Activated CD4-positive, CD25-positive, alpha-beta regulatory T cell treated with anti-CD3 and anti-CD28 coated beads, Interleukin-2, amount 50 U/mL, for 72 hours (primary cell): ENCODE measurements at regions not wholly inside any gene's neighbourhood (a gene's known extent, or its start where the extent isn't known, plus 50 kb on each side); places are given as distances from the start of the nearest gene placed in this dataset.
"Not testable (repeated sequence)": the region's sequence is repeated elsewhere in the genome, so short reads cannot be mapped to it uniquely, and the experiment has no call there.

Experiments used
- DNase-seq: peaks from one replicate; pipeline ENCODE4 v3.0.0; 2021

DNA sequence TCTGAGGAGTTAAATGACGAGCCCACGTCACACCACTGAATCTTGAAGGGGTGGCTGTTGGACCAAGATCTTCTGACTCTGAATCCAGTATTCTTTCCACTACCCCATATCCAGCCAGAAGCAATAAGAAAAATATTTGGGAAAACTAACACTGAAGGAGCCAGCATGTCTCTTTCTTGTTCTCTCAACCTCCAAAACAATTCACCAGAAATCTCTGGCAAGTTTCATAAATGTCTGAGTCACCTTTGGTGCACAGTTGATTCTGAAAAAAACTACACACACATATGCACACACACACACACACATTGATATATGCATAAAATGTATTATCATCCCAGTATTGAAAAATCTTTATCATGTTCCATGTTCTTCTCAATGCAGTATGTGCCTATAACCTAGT lies 104.3 kb upstream of the BLID start:
- no peak for DNase-seq

DNA sequence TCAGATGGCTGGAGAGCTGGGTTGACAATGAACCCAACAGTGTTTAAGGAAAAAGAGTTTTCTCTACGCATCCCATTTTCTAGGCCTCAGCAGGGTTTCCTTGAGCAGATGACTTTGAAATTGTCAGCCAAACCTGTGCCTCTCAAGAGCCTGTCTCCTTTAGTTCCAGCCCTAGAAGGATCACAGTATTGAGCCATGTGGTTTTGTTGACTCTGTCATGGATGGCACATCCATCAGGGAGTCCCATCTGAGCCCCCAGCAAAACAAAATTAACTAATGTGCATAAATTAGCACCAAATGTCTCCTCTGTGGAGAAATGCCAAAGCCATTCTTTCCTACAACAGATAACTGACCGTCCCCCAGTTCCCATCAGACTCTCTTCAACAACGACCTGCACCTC lies 103.8 kb upstream of the BLID start:
- no peak for DNase-seq

DNA sequence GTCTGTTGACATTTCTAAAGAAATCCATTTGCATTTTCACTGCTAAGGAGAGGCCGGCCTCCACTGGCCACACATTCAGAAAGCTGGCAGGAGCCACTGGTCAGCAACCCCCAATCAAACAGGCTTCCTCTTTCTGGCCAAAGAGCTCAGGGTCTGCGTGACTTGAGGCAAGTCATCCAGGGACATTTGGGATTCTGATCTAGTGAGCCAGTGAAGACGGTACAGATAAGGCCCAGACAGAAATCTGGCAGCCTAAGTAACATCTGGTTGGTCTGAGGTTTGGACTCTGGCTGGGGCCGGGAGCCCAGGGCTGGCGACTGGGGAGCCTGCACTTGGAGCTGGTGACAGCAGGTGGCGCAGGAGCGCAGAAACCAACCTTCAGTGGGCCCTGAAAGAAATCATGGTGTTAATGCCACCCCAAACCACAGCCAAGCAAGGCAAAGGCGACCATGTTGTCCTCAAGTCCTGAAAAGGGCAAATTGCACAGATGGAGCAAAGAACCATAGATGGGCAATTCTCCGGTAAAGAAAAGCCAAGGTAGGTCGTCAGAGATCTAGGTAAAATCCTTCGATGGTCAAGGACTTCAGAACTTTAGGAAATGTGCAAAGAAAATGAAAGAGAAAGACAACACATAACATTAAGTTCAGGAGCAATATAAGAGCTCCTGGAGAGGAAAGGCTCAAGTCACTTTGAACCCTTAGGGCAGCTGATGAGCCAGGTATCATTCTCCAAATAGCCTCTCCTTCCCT lies 99.4 kb upstream of the BLID start:
- peak; percentile 38 for DNase-seq

DNA sequence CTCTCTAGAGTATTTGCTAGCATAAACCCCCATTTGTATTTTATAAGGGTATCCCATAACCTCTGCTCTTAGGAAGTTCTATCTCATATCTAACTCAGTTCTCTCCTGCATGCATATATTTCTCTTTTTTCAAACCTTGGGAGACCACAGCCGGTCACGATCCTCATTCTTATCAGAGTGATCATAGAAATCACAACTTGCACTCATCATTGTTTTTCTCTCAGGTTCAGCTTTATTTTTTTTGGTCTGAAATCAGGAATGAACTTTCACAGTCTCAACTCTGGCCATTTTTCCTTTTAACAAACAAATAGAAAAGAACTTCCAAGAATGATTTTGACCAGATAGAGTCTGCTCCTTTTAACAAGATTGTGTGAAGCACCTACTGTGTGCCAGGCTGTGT lies 98.6 kb upstream of the BLID start:
- DNase-seq = no peak

DNA sequence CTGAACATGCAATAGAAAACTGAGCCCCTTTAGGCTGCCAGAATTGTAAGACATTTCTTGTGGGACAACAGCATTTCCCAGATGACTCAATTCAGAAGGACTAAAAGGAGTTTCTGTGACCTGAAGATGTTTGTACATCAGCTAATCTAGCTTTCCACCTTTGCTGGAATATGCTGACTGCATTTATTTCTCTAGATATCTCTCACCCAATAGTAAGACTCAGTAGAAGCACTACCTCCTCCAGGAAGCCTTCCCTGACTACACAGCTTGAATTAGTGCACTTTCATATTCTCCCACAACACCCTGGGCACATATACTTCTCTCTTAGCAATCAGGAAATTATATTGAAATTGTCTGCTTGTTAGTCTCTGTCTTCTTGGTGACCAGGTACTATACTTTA lies 98.1 kb upstream of the BLID start:
- no peak for DNase-seq

DNA sequence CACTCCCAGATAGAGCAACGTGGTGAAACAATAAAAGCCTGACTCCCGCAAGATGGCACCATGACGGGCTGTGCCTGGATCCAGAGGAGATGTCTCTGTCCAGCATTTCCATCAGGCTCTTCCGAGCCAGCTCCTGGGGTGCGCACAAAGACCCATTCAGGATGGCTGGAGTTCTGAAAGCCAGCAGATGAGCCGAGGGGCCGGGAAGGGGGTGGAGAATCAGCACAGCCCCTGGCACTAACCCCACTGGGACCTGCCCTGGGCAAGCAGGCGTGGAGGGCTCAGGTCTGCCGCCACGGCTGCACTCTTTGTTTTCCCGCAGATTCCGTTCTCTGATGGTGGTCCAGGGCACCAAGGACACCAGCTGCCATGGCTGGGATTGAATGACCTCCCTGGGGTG lies 97.2 kb upstream of the BLID start:
- no peak for DNase-seq

DNA sequence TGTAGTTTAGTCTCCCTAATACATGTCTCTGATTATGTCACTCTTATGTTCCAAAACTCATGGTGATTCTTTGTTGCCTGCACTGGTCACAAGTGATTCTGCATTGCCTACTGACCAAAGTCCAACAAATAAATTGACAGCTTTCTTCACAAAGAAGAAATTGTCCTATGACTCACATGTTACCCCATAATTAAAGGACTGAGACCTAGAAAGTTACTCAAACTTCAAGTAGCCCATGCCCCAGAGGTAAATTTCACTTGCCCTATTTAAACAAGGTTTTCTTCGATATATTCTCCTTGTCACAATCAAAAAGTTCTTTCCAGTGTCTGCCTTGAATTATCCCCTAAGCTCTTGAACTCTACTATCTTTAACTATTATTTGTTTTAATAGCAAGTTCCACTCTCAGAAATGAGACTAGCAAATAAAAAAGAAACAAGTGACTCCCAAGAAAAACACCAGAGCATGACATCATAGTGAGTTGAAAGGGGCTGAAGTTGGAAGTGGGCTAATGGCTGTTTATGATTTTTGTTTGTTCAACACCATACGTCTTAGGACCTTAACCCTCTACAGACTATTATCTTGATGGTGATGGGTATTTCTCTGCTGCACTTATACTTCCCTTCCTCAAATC lies 94.5 kb upstream of the BLID start:
- no peak for DNase-seq

DNA sequence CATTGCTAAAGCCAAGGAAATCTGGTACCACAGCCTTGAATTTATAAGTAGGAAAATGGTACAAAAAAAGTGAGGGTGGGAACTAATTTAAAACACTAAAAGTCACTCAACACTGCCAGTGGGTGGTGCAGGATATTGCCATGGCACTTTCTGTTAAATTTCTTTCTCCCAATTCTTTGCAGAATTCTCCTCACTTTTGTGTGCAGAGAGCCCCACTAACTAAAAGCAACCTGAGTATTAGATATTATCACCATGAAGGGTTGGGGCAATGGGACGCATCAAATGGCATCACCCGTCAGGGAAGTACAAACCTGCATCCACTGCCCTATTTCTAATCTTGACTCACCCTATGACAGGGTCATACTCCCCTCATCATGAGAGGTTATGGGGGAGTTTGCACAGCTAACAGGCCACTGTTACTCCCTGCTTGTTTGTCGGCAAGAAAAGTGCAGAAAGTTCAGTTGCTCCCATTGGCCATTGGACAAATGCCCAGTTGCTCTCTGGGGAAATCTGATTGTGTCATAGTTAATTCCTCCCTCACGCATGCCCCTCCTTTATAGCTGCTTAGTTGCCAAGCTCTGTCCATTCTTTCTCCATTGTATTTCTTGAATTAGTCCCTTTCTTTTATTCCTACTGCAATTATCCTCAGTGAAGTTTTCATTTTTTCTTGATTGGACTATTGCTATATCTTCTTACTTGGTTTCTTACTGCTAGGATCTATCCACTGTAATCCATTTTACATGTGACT lies 93.8 kb upstream of the BLID start:
- DNase-seq = no peak

DNA sequence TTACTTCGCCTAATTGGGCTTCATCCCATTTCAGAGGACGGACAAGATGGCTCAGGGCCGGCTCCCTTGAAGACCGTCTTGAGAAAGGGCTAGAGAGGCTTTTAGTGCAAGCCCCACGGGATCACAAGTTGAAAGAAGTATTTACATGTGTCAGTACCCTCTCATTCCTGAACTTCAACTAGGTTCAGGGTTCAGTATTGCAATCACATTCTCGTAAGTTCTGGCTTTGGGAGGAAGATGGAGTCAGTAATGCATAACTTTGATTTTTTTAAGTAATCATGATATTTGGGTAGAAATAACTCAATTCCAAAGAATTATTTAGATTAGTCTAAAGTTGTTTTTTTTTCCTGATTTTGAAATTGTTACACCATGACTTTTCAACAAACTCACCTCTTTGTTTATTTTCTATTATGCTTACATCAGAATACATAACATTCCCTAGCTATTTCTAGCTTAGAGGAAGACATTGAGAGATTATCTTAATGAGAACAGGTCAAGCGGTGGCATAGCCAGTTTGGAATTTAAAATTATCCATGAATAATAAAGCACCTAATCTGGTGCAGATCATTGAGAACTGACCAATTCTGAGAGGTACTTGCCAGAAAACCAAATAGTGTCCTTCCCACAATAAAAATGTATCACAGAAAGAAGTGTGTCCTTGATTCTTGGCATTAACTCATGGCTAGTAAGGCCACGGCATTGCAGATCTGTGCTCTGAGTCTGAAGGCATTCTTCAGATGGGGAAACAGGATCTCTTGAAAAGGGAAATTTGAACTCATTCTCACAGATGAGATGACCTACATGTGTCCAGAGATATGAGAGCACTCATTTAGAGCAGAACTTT lies 92.1 kb upstream of the BLID start:
- DNase-seq = no peak

DNA sequence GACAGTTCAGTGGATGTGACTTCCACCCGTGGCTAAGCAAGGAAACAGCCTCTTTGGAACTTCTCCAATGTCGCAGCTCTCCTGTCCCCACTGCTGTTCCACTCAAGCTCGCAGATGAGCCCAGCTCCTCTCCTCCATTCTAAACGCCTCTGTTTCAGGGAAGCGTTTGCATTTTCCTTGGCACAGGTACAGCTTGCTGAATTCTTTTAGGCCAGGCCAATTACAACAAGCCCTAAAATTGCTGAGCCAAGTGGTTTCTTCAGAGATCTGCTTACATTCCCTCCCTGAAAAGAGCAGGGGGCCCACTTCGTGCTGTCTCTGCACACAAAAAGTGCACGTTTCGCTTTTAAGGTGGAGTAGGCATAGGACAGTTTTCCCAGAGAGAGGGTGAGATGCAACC lies 91.5 kb upstream of the BLID start:
- no peak for DNase-seq

DNA sequence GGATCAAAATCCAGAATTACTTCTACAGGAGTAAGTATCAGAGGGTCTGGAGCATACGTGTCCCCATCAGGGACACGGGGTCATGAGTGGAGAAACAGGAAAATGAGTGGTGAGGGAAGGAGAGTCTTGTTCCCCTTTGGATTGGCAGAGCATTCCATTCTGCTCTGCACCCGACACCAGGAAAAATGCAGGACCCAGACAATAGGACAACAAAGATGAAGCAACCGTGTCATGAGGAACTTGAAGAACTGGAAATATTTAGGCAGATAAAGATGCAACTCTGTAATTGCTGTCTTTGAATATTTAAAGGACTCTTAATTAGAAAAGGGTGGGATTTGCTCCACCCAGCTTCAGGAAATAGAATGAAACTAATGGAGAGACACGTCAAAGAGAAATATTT lies 89.0 kb upstream of the BLID start:
- no peak for DNase-seq

DNA sequence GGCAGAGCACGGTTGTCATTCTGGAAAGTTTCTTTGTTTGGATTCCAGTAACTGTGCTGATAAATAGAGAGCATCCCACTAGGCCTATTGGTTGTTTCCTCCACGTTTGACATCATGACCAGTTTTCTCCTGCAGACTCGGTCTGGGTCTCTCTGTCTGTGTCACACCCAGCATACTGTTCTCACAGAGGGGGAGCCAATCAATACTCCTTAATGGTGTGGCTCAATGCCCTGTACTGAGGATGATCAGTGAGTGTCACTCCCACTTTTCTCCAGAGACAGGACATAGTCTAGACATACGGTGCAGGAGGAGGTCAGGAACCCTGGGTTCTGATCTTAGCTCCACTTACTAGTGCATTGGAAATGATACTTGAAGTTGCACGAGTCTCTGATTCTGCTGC lies 88.2 kb upstream of the BLID start:
- DNase-seq = no peak

DNA sequence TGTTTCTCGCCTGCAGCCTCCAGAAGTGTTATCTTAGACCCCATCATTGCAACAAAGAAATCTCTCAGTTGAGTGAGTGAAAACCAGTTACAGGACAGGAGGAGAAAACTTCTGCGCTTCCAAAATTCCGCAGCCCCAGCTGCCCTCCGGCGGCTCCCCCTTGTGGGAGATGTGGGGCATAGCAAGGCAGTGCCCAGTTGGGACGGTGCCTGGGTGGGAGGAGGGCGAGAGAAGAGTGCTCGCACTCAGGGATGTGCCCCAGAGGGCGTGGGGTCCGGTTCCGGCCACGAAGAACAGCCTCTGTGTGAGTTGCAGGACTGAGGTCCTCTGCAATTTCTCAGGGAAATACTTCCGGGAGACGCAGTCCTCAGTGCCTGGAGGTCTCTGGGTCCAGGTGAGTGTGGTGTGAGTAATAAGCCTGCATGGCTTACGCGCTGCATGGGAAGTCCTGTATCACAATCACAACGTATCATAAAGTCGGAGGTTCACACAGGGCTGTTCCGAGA lies 87.0 kb upstream of the BLID start:
- DNase-seq = peak; percentile 40

DNA sequence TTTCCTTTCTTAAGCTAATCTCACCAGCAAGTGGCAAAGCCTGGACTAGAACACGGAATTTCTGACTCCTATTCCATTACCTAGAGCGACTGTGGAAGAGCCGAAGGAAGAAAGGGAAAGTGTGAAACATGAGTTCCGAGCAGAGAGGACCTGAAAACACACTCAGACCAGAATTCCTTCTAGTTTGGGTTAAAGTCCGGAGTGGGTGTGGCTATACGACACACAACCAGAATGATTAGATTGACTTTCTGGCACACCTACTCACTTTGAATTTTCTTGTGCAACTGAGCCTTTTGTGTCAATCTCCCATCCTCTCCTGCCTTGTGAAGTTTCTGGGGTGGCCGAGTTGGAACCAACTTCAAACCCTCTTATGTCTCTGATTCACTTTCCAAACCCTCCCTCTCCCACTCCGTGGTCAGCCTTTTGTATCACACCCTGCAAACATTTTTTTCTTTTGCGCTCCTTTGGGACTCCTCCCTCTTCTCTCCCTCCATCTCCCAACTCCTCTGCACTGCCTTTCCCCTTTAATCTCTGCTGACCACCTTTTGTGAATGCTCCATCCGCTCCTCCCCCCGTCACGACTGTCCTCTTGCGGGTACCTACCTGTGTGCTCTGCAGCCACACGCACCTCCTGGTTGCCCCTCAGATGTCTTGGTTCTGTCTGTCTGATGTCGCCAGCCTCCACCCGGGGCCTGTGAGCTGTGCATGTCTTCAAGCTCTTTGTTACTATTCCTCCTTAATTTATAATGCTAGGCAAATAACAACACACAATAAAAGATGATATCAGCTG lies 86.3 kb upstream of the BLID start:
- no peak for DNase-seq

DNA sequence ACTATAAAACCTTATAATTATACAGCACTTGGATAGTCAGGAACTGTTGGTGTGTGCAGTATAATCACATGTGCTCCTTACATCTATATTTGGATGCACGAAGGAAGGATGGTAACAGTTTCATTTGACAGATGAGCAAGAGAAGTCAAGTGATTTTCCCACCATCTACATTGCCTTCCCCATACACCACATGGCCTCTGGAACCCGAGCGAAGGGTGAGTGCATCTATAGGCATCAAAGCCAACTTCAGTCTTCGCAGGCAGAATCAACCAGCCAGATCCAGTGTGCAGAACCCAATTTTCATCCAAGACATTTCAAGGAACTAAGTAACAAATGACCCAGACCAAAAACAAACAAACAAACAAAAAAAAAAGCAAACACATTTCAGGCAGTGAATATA lies 85.1 kb upstream of the BLID start:
- no peak for DNase-seq

DNA sequence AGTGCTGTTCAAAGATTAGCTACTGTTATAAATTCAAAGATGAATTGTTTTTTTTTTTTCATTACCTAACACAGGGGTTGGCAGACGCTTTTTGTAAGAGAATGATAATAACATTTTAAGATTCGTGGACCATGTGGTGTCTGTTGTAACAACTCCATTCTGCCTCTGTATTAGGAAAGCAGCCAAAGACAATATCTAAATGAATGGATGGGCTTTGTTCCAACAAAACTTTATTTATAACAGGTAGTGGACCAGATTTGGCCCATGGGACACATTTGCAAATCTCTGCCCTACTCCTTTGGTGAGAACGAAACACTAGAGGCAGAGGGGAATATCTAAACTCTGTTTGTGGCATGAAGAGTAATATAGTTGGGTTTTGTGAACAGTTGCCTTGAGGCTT lies 83.6 kb upstream of the BLID start:
- no peak for DNase-seq

DNA sequence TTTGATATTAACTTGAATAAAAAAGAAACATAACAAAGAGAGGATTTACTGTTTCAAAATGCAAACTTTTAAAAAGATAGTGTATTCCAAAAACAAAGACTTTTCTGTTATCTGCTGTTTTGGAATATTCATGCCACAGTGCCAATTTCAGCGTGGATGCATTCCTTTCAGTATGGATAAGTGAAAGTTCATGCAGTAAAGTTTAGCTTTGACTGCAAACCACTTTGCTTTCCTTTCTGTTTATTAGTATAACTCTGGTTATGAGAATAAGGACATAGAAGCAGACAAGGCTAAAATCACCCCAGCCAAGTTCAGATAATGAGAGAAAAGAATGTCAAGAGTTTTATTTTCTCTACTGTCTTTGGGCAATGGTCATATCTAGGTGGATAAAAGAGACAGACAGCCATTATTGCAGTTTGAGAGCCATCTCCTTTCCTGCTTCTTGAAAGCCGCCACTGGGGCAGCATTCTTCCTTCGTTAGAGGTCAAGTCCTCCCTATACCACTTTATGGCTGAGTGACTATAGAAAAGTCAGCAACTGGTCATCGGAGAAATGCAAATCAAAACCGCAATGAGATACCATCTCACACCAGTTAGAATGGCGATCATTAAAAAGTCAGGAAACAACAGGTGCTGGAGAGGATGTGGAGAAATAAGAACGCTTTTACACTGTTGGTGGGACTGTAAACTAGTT lies 82.4 kb upstream of the BLID start:
- no peak for DNase-seq

DNA sequence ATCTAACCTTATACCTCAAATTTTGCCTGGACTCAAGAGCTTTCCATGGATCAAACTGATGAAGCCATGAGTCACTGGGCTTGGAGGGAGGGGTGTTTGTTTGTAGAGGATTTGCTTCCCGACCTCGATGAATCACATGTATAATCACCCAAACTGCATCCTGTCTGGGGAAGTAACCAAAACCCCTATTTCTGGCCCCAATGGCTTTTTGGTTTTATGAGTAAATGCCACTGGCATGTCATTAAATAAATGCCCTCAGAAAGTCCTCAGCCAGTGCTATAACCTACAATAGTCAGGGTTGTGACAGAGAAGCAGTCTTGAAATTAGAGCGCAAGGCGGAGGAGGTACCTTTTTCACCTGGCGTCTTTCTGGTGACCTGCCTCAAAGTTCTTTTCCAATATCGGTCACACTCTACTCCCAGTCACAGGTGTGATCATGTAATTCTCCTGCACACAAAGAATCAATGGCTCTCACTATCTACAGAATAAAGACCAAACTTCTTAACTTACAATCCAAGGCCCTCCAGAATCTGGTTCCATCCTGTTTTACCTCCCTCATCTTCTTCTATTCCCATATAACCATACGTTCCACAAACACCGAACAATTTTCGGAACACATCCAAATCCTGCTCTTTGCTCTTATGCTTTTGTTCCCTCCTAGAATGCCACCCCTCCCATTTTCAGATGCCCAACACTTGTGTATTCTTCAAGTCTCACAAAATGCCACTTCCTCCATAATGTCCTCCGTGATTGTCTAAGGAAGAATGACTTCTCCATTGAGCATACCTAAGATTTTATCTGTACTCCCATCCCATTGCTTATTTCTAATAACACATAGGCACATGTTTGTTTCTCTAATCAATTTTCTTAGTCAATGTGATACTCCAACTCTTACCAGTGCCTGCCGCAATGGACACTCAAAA lies 81.3 kb upstream of the BLID start:
- no peak for DNase-seq

DNA sequence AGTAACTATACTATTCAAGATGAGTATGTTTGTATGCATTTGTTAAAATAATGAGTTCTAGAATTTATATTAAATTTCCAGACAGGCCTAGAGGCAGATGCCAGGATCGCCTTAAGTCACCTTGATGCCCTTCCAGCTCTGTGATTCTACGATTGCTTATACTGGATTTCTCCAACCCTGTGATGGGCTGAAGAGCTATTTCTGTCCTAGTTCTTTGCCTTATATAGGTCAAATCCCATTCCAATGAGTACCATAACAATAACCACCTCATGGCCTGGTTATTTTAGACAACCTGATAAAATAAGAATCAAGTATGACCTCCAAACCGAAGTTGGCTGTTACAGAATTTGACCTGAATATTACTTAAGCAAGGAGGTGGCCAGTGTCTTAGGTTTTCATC lies 79.8 kb upstream of the BLID start:
- DNase-seq = no peak

DNA sequence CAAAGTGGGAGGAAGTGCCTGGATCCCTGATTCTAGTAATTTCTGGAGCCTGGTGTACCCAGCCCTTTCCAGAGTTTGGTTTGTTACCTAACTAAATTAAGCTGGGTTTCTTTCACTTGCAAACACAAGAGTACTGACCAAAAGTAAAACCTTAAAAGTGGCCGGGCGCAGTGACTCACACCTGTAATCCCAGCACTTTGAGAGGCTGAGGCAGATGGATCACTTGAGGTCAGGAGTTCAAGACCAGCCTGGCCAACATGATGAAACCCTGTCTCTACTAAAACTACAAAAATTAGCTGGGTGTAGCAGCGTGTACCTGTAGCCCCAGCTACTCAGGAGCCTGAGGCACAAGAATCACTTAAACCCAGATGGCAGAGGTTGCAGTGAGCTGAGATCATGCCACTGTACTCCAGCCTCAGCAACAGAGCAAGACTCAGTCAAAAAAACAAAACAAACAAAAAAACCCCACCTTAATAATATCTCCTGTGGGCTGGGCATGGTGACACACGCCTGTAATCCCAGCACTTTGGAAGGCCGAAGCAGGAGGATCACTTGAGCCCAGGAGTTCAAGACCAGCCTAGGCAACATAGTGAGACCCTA lies 78.0 kb upstream of the BLID start:
- not testable (repeated sequence) for DNase-seq
